K562 (cell line): ENCODE measurements at regions not wholly inside any gene's neighbourhood (a gene's known extent, or its start where the extent isn't known, plus 50 kb on each side); places are given as distances from the start of the nearest gene placed in this dataset.

Experiments
- ATAC-seq: fragments of 200-7000 bp; cut with Tn5 transposase; 3 replicates; pipeline ENCODE4 v1.9.1; 2020; ENCODE audit warnings: moderate library complexity
- BruUV-seq: library from RNA; stranded (reverse); fragments of 400-500 nt; replicated peaks from 2 replicates; lab custom pipeline; 2021; lab: Mats Ljungman, UMichigan
- CTCF ChIA-PET: fragments of 300-600 bp; formaldehyde crosslinking; extraction: SDS; loops from one replicate; lab custom pipeline; 2021; ENCODE audit warnings: low intra/inter-chr PET ratio; lab: Yijun Ruan, JAX
- POLR2A ChIA-PET: fragments of 300-600, 350-650 bp; sonication (Branson Sonifier 250); formaldehyde crosslinking; extraction: SDS; loops from one replicate; lab custom pipeline; 2021; ENCODE audit warnings: antibody characterized with exemption, inconsistent platforms; lab: Yijun Ruan, JAX
- DNase-seq, 4 experiments: peaks; one replicate each; pipeline versions ENCODE4 v3.0.0 to v3.0.0-alpha.2; 2011 to 2018; ENCODE audit warnings: low spot score in 3 of 4, mixed read lengths in 3 of 4; ENCODE audit errors: extremely low read depth in 1 of 4
- FAIRE-seq: peaks from 2 replicates; lab custom pipeline; 2011; peaks lifted over from hg19 to GRCh38; lab: Jason Lieb, UNC
- H2AFZ ChIP-seq: 2 replicates; pipeline ENCODE4 v1.6.0; 2011; ENCODE audit warnings: low read depth, low read length, control low read depth, inconsistent platforms
- H3K27ac ChIP-seq: fragments of 200-600 bp; 3 replicates; pipeline ENCODE4 v1.8.0; 2011; ENCODE audit warnings: low read depth, mild to moderate bottlenecking, control low read depth, inconsistent platforms, low read length, moderate library complexity, mixed read lengths; ENCODE audit errors: extremely low read depth
- H3K27me3 ChIP-seq, 2 experiments: fragments of 300-600 bp in 1 of 2; 2 replicates in 1 of 2; 3 replicates in 1 of 2; pipeline versions ENCODE4 v1.6.0 to v1.8.0; 2011; ENCODE audit warnings: inconsistent platforms in 2 of 2, low read length in 2 of 2, mild to moderate bottlenecking in 1 of 2, mixed read lengths in 1 of 2, moderate library complexity in 1 of 2; ENCODE audit not compliant: control insufficient read depth in 2 of 2, insufficient read depth in 2 of 2
- H3K36me3 ChIP-seq: fragments of 300-600 bp; 3 replicates; pipeline ENCODE4 v1.8.0; 2011; ENCODE audit warnings: mild to moderate bottlenecking, low read length, inconsistent platforms; ENCODE audit not compliant: control insufficient read depth, insufficient read depth
- H3K4me1 ChIP-seq, 2 experiments: fragments of 200-600 bp in 1 of 2; replicated peaks in 1 of 2; 2 replicates in 1 of 2; 3 replicates in 1 of 2; pipeline versions ENCODE4 v1.5.1 to v1.8.0; 2011; ENCODE audit warnings: inconsistent platforms in 2 of 2, low read length in 2 of 2, mild to moderate bottlenecking in 1 of 2, mixed read lengths in 1 of 2, moderate library complexity in 1 of 2; ENCODE audit not compliant: control insufficient read depth in 2 of 2, insufficient read depth in 2 of 2
- H3K4me2 ChIP-seq: 2 replicates; pipeline ENCODE4 v1.6.1; 2011; ENCODE audit warnings: low read length, control low read depth, inconsistent platforms, mixed read lengths; ENCODE audit not compliant: insufficient read depth
- H3K4me3 ChIP-seq: fragments of 200-600 bp; sonication (generic), shearing (Covaris generic); 2 replicates; pipeline ENCODE4 v1.5.1; 2016; ENCODE audit warnings: control low read depth, inconsistent platforms
- H3K79me2 ChIP-seq: fragments of 200-600 bp; 3 replicates; pipeline ENCODE4 v1.8.0; 2011; ENCODE audit warnings: low read length, inconsistent platforms; ENCODE audit not compliant: control insufficient read depth, insufficient read depth
- H3K9ac ChIP-seq, 2 experiments: 2 replicates each; pipeline versions ENCODE4 v1.6.0 to v1.6.1; 2011; ENCODE audit warnings: low read depth in 2 of 2, low read length in 2 of 2, control low read depth in 1 of 2, inconsistent platforms in 1 of 2, mild to moderate bottlenecking in 1 of 2, mixed read lengths in 1 of 2; ENCODE audit not compliant: insufficient read depth in 1 of 2
- H3K9me1 ChIP-seq: one replicate; pipeline ENCODE4 v1.6.0; 2011; ENCODE audit warnings: inconsistent platforms, mild to moderate bottlenecking, low read length, moderate library complexity; ENCODE audit not compliant: control insufficient read depth, insufficient read depth
- H3K9me3 ChIP-seq: replicated peaks from 2 replicates; pipeline ENCODE4 v1.5.1; 2011; ENCODE audit warnings: low read depth, low read length, inconsistent platforms; ENCODE audit not compliant: control insufficient read depth, insufficient read depth
- H4K20me1 ChIP-seq: replicated peaks from 2 replicates; pipeline ENCODE4 v1.6.1; 2011; ENCODE audit warnings: low read length, inconsistent platforms, mixed read lengths; ENCODE audit not compliant: control insufficient read depth, insufficient read depth
- CBFA2T3 ChIP-seq: fragments of 450-650 bp; IDR thresholded peaks from 2 replicates; pipeline ENCODE4 v1.6.1; 2017
- PURB ChIP-seq: sonication (generic); formaldehyde crosslinking; IDR thresholded peaks from 2 replicates; pipeline ENCODE4 v1.9.0; 2021; ENCODE audit warnings: low read depth, mild to moderate bottlenecking, missing genetic modification reagents
- TEAD1 ChIP-seq, 2 experiments: fragments of 450-650 bp in 1 of 2; sonication (generic) in 1 of 2; formaldehyde crosslinking; IDR thresholded peaks; 2 replicates each; pipeline versions ENCODE4 v1.4.0 to v1.8.0; 2020 to 2022; ENCODE audit warnings: mild to moderate bottlenecking in 2 of 2, missing genetic modification reagents in 1 of 2
- THAP12 ChIP-seq: fragments of 250-450 bp; sonication (Bioruptor Pico); IDR thresholded peaks from 2 replicates; pipeline ENCODE4 v1.9.0; 2021; ENCODE audit warnings: mild to moderate bottlenecking, inconsistent platforms
- TSC22D4 ChIP-seq: fragments of 450-650 bp; IDR thresholded peaks from 2 replicates; pipeline ENCODE4 v1.6.1; 2016; ENCODE audit warnings: missing genetic modification characterization, missing biosample characterization, control low read depth
- ZBED1 ChIP-seq: IDR thresholded peaks from 2 replicates; pipeline ENCODE4 v1.6.1; 2014
- ZC3H11A ChIP-seq: IDR thresholded peaks from 2 replicates; pipeline ENCODE4 v1.6.1; 2012; ENCODE audit warnings: low read depth, low read length, improper control_type of control experiment
- ZEB2 ChIP-seq: fragments of 450-650 bp; IDR thresholded peaks from 2 replicates; pipeline ENCODE4 v1.6.1; 2016
- ZKSCAN3 ChIP-seq: fragments of 250-450 bp; sonication (Bioruptor Pico); IDR thresholded peaks from 2 replicates; pipeline ENCODE4 v1.4.0; 2020
- ZNF140 ChIP-seq: fragments of 250-450 bp; sonication (Bioruptor Pico); IDR thresholded peaks from 2 replicates; pipeline ENCODE4 v1.8.0; 2021; ENCODE audit warnings: moderate library complexity, mild to moderate bottlenecking, inconsistent platforms
- ZNF175 ChIP-seq: fragments of 200-800 bp; sonication (Bioruptor generic); IDR thresholded peaks from 2 replicates; pipeline ENCODE4 v1.6.1; 2016; ENCODE audit warnings: low read depth, mild to moderate bottlenecking, missing genetic modification characterization, missing compliant biosample characterization
- ZNF384 ChIP-seq: IDR thresholded peaks from 2 replicates; pipeline ENCODE4 v1.6.1; 2012; ENCODE audit warnings: low read depth, low read length, improper control_type of control experiment
- ZNF668 ChIP-seq: fragments of 250-450 bp; sonication (Bioruptor Pico); IDR thresholded peaks from 2 replicates; pipeline ENCODE4 v1.8.0; 2022; ENCODE audit warnings: mild to moderate bottlenecking, inconsistent platforms
- ZNF740 ChIP-seq, 3 experiments: fragments of 200-800 bp in 1 of 3; sonication (Bioruptor generic) in 1 of 3; sonication (generic) in 1 of 3; formaldehyde crosslinking in 1 of 3; IDR thresholded peaks; 2 replicates each; pipeline versions ENCODE4 v1.6.1 to v1.8.0; 2016 to 2022; ENCODE audit warnings: mild to moderate bottlenecking in 2 of 3, missing compliant biosample characterization in 2 of 3, missing genetic modification characterization in 2 of 3, missing genetic modification reagents in 1 of 3
- ZNF830 ChIP-seq: fragments of 250-450 bp; sonication (Bioruptor Pico); IDR thresholded peaks from 2 replicates; pipeline ENCODE4 v1.5.0; 2021; ENCODE audit warnings: mild to moderate bottlenecking
- WGBS: fragments of 100-300 bp; shearing (Covaris generic); methylation state at CpG from one replicate; pipeline ENCODE4 v1.1.6; 2016; ENCODE audit warnings: low coverage, mixed read lengths; ENCODE audit not compliant: insufficient coverage; ENCODE audit errors: missing lambda C conversion rate; 5-methylcytosine and 5-hydroxymethylcytosine counted together
- in situ Hi-C: fragments of 300-500 bp; cut with MboI; formaldehyde crosslinking; loops from 4 replicates; pipeline ENCODE4 v1.15.0; 2018; ENCODE audit warnings: inconsistent platforms, mixed read lengths
- intact Hi-C: fragments of 100-400 bp; cut with micrococcal nuclease; formaldehyde crosslinking; loops from 2 replicates; pipeline ENCODE4 v1.14.2; 2022

GRCh38 chr6:169945117-169945516, 193.7 kb downstream of the ERMARD start:
- no peaks in the 10 kb centered on the region for H3K9me3 ChIP-seq
- intact Hi-C loops = no loop called here
- peaks cover 8 to 21% of the 10 kb centered on the region in 2 experiments; a peak in 3 of 5 replicates for H3K27me3 ChIP-seq
- no peak overlapping the region for H3K27ac ChIP-seq
- no peak for TF ChIP-seq ZKSCAN3 (CRISPR knock-in tag)
- no peak for TF ChIP-seq ZNF668
- TF ChIP-seq CBFA2T3 = no peak
- TF ChIP-seq ZBED1 = no peak
- H3K79me2 ChIP-seq = no peaks in the 10 kb centered on the region
- H3K4me2 ChIP-seq = no peak overlapping the region
- FAIRE-seq = no peak
- no peaks in the 10 kb centered on the region for H3K4me1 ChIP-seq
- no peak overlapping the region for H3K4me3 ChIP-seq
- no peaks in the 10 kb centered on the region for H3K36me3 ChIP-seq
- H2AFZ ChIP-seq = no peak overlapping the region
- no peak for ATAC-seq
- 0% methylated on average over 3 of the region's 3 CpGs for WGBS
- no peaks in the 10 kb centered on the region for H4K20me1 ChIP-seq
- DNase-seq = no peak
- no peaks in the 10 kb centered on the region for H3K9me1 ChIP-seq
- POLR2A ChIA-PET = interaction anchor here (0.5 to 0.7 kb wide), 2 partner anchors 9 to 25 kb away, joined by 3 read pairs; no protein-coding TSS in a partner anchor
- in situ Hi-C loops = no loop called here
- CTCF ChIA-PET = no interaction called here
- no TSS peak for BruUV-seq
- H3K9ac ChIP-seq = no peak overlapping the region

GRCh38 chr6:169944415-169944814, 193.0 kb downstream of the ERMARD start:
- no peaks in the 10 kb centered on the region for H3K79me2 ChIP-seq
- in situ Hi-C loops = no loop called here
- ChIA-PET POLR2A (no interaction called here), CTCF (no interaction called here)
- no peak overlapping the region for H2AFZ ChIP-seq
- ATAC-seq = no peak
- H4K20me1 ChIP-seq = peaks cover 7% of the 10 kb centered on the region; the same call in 1 of the 2 replicates
- H3K27ac ChIP-seq = no peak overlapping the region
- H3K36me3 ChIP-seq = no peaks in the 10 kb centered on the region
- no peak overlapping the region for H3K4me2 ChIP-seq
- no peak for DNase-seq
- no peaks in the 10 kb centered on the region for H3K9me3 ChIP-seq
- peaks cover 14 to 28% of the 10 kb centered on the region in 2 experiments; a peak in 3 of 5 replicates for H3K27me3 ChIP-seq
- no peaks in the 10 kb centered on the region for H3K4me1 ChIP-seq
- no peaks in the 10 kb centered on the region for H3K9me1 ChIP-seq
- BruUV-seq = no TSS peak
- no peak overlapping the region for H3K9ac ChIP-seq
- no peak overlapping the region for H3K4me3 ChIP-seq
- FAIRE-seq = no peak
- intact Hi-C loops = no loop called here
- TF ChIP-seq ZNF140 (CRISPR knock-in tag) (no peak), TSC22D4 (no peak), ZNF830 (CRISPR knock-in tag) (no peak), THAP12 (no peak), ZEB2 (no peak), PURB (CRISPR knock-in tag) (no peak), ZNF175 (CRISPR knock-in tag) (no peak), ZNF740 (CRISPR knock-in tag; IDR thresholded peaks at IDR 0.05) (no peak), ZNF740 (tag; IDR thresholded peaks at IDR 0.05) (no peak), ZNF384 (no peak), ZC3H11A (no peak), TEAD1 (CRISPR knock-in tag; IDR thresholded peaks at IDR 0.05) (no peak)
